HCT116 (cell line): ENCODE measurements at regions not wholly inside any gene's neighbourhood (a gene's known extent, or its start where the extent isn't known, plus 50 kb on each side); places are given as distances from the start of the nearest gene placed in this dataset.

Experiments used
- EGR1 ChIP-seq: IDR thresholded peaks from 2 replicates; pipeline ENCODE4 v1.6.1; 2012; ENCODE audit warnings: low read depth
- EZH2phosphoT487 ChIP-seq: fragments of 200-600 bp; IDR thresholded peaks from 2 replicates; pipeline ENCODE4 v1.6.1; 2018; ENCODE audit warnings: antibody characterized with exemption, borderline replicate concordance
- POLR2A ChIP-seq: IDR thresholded peaks from 2 replicates; pipeline ENCODE4 v1.7.0; 2011; ENCODE audit warnings: borderline replicate concordance; ENCODE audit not compliant: insufficient read depth, insufficient read length; ENCODE audit errors: extremely low read depth
- RAD21 ChIP-seq: IDR thresholded peaks from 2 replicates; pipeline ENCODE4 v1.6.1; 2012; ENCODE audit warnings: low read depth, mild to moderate bottlenecking
- TF ChIP-seq, protein P1 (sequence below): IDR thresholded peaks from 2 replicates; pipeline ENCODE4 v1.6.1; 2012; ENCODE audit warnings: low read depth
- TF ChIP-seq, protein P2 (sequence below), 3 experiments: fragments of 200-600 bp in 1 of 3; sonication (generic) in 1 of 3; IDR thresholded peaks in 2 of 3; conservative IDR thresholded peaks in 1 of 3; 2 replicates each; pipeline ENCODE4 v1.5.1; 2012 to 2017; ENCODE audit warnings: low read depth in 2 of 3, low read length in 2 of 3, antibody characterized with exemption in 1 of 3, borderline replicate concordance in 1 of 3, control low read depth in 1 of 3, mild to moderate bottlenecking in 1 of 3, mixed read lengths in 1 of 3, mixed run types in 1 of 3, moderate library complexity in 1 of 3; ENCODE audit not compliant: insufficient read depth in 1 of 3

DNA sequence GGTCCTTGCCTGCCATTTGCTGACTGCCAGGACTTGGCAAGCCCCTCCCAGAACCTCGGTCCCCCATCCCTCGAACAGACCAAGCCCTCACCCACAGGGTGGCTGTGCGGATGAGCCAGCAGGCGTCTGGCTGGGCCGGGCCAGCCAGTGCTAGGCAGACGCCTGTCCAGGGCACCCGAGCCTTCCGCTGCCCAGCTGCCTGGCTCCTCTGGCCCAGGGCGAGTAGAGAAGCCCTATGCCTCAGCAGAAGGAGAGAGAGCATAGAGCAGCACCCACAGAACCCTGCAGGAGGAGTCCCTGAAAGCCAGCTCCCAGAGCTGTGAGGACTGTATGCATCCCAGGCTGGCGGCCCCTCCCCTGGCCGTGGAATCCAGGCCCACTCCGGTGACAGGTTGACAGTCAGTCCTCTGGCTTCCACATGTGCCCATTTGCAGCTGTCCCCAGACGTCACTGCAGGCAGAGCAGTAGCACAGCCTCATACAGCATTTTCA lies 62.1 kb upstream of the GLI2 start:
- TF ChIP-seq, protein P1, sequence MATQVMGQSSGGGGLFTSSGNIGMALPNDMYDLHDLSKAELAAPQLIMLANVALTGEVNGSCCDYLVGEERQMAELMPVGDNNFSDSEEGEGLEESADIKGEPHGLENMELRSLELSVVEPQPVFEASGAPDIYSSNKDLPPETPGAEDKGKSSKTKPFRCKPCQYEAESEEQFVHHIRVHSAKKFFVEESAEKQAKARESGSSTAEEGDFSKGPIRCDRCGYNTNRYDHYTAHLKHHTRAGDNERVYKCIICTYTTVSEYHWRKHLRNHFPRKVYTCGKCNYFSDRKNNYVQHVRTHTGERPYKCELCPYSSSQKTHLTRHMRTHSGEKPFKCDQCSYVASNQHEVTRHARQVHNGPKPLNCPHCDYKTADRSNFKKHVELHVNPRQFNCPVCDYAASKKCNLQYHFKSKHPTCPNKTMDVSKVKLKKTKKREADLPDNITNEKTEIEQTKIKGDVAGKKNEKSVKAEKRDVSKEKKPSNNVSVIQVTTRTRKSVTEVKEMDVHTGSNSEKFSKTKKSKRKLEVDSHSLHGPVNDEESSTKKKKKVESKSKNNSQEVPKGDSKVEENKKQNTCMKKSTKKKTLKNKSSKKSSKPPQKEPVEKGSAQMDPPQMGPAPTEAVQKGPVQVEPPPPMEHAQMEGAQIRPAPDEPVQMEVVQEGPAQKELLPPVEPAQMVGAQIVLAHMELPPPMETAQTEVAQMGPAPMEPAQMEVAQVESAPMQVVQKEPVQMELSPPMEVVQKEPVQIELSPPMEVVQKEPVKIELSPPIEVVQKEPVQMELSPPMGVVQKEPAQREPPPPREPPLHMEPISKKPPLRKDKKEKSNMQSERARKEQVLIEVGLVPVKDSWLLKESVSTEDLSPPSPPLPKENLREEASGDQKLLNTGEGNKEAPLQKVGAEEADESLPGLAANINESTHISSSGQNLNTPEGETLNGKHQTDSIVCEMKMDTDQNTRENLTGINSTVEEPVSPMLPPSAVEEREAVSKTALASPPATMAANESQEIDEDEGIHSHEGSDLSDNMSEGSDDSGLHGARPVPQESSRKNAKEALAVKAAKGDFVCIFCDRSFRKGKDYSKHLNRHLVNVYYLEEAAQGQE = no peak
- no peak for TF ChIP-seq POLR2A
- TF ChIP-seq, protein P2, sequence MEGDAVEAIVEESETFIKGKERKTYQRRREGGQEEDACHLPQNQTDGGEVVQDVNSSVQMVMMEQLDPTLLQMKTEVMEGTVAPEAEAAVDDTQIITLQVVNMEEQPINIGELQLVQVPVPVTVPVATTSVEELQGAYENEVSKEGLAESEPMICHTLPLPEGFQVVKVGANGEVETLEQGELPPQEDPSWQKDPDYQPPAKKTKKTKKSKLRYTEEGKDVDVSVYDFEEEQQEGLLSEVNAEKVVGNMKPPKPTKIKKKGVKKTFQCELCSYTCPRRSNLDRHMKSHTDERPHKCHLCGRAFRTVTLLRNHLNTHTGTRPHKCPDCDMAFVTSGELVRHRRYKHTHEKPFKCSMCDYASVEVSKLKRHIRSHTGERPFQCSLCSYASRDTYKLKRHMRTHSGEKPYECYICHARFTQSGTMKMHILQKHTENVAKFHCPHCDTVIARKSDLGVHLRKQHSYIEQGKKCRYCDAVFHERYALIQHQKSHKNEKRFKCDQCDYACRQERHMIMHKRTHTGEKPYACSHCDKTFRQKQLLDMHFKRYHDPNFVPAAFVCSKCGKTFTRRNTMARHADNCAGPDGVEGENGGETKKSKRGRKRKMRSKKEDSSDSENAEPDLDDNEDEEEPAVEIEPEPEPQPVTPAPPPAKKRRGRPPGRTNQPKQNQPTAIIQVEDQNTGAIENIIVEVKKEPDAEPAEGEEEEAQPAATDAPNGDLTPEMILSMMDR (IDR thresholded peaks at IDR 0.05 in 2 of 3, conservative IDR thresholded peaks at IDR 0.05 in 1 of 3; ENCODE audit: borderline replicate concordance in 1 of 3, insufficient read depth in 1 of 3, low read depth in 2 of 3, low read length in 2 of 3) = no peak
- no peak for TF ChIP-seq EZH2phosphoT487
- no peak for TF ChIP-seq RAD21
- no peak for TF ChIP-seq EGR1
